HG02943 (cell line): ENCODE measurements at regions not wholly inside any gene's neighbourhood (a gene's known extent, or its start where the extent isn't known, plus 50 kb on each side); places are given as distances from the start of the nearest gene placed in this dataset.

Experiments
- ATAC-seq: cut with Tn5 transposase; IDR thresholded peaks from one replicate; pipeline ENCODE4 v1.9.1; 2021; ENCODE audit warnings: mild to moderate bottlenecking, low read depth, moderate library complexity; ENCODE audit not compliant: unreplicated experiment

DNA sequence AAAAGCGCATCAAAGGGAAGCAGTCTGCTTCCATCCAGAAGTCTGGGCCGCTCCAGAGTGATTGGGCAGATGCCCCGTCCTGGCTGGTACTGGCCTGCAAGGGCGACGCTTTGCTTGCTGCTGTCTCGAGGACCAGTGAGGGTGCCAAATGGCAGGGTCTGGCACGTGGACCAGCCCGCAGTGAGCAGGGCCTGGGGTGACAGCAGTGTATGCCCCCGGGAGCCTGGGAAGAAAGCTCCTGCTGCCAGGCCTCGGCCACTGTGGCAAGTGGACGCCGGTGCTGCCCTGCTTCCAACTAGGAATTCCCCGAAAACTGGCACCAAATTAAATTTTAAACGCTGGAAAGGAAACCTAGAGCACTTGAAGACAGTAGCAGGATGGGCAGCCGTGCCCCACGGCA, 357.0 kb upstream of the MKI67 start:
- ATAC-seq, result no peak

DNA sequence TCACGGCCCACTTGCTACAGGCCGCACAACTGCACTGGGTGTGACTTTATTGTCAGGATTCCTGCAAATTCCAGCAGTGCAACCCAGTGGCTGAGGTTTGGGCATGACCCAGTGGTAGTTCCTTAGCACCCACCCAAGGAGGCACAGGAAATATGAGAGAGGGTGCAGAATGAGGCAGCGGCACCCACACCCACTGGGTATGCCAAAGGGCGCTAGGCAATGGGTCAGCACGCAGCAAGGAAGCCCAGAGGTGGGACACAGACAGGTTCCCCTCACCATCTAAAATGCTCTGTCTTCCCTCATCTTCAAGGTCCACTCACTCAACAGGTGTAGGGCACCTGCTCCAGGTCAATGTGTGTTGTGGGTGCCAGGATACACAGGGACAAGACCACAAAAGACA, 357.8 kb upstream of the MKI67 start:
- ATAC-seq, result no peak

DNA sequence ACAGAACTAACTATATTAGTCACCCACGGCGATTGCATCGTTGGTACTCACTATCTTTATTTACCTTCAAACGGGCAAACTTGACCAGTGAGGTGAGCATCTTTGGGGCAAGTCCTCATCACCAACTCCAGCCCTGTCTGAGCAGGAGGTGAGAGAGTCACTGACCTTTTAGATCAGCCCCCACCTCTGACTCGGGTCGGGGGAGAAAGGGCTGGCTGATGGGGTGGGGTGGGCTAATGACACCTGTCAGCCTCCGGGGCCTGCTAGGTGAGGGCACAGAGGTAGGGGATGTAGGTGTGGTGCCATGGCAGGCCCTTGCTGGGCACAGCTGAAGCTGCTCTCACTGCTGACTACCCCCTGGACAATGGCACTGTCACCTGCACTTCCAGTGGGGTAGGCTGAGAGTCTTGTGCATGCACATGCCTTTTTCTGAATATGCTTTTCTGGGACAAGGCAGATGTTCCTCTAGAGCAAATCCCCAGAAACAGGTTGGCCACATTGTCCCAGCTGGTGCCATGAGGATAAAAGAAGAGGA, 359.5 kb upstream of the MKI67 start:
- ATAC-seq, result no peak

DNA sequence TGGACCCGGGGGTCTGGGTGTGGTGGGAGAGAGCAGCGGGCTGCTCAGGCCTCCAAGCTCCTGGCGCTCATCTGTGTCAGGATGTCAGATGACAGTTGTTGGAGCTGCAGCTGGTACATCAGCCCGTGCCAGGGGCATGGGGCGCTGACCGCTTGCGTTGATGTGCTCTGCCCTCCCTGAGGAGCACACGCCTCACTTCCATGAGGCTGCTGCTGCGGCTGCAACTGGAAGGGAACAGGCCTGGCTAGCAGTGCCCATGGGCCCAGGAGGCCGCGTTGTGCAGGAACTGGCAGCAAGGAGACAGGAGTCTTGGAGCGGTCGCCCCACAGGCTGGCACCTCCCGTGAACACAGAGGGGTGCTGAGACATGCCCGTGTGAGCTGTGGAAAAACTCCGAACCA, 361.3 kb upstream of the MKI67 start:
- ATAC-seq, result no peak

DNA sequence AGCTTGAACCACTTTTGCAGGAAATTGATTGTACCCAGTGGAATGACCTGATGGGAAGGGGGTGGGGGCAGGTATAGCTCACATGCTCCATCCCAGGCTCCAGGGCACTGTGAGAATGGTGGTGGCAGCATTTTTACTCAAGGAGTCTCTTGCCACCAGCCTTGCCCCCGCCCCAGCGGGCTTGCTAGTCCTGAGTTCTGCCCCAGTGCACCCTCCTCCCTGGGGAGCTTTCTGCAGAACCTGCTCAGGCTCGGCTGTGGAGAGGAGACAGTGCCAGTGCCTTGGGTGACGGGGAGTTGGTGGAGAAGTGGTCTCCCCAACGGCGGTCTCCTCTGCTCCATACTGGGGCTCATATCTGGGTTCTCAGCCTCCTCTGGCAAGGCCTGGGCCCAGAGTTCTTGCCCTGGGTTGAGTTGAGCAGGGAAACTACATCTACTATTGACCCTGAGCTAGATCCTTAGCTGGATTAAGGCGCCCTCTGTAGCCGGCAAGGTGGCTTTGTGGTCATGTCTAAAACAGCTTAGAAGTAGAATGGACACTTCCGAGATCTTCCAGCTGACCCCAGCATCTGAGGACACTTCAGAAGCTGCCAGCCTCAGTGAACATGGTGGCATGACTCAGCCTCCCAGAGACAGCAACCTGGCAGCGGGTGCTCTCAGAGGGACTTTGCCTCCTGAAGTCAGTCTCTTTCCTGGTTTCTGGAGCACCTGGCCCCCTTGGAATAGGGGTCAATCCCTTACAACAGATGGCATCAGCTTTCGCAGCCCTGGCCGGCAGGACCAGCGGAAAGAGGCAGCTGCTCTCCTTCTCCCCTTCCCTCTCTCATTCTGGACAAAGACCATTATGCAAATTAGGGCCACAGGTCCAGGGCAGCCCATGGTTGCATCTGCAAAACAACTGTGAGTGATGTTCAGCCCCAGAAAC, 363.4 kb upstream of the MKI67 start:
- ATAC-seq, result no peak

DNA sequence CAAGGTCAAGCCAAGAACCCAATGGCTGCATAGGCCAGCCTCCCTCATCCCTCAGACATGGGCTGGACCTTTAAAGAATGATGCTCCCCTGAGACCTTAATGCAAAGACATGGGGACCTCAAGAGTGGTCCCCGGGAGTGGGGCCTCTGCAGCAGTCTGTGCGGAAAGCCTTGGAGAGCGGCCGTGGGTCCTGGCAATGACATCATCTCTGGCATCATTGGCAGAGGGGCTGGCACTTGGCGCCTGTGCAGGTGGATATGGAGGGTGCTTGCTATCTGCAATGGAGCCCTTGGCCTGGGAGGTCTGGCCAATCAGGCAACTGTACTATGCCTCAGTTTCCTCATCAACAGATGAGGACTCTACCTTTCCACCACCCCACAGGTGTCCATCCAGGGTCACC, 365.5 kb upstream of the MKI67 start:
- no peak for ATAC-seq

DNA sequence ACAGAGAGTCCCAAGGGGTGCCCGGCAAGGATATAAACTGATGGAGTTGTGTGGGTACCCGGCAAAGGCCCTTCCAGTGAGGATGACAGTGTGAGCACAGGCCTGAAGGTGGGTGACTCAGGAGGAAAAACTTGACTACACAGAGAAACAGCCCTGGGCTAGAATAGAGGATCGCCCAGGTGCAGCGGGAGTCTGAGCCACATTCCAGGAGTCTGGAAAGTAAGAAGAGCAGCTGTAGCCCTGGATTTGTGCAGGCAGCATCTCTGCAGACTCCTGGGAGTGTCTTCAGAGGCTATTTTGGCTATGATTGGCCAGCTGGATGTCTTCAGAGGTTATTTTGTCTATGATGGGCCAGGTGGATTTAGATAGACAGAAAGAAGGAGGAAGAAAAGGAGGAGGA, 367.6 kb upstream of the MKI67 start:
- ATAC-seq, result no peak

DNA sequence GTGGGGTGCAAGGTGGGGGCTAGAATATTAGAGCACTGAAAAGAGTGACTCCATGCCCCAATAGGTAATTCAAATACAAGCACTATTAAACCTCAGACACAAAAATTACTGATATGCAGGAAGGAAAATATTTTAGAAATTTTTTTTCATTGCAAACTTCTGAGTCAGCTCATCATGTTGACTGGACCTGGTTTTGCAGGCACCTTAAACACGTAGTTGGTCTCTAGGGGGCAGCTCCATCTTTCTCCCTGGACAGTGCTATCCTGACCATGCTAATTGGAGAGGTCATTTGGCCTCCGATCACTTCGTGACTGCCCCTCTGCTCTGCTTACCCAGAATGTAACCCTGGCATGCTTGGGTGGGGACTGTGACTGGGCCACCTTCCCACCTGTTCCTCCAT, 368.4 kb upstream of the MKI67 start:
- no peak for ATAC-seq

DNA sequence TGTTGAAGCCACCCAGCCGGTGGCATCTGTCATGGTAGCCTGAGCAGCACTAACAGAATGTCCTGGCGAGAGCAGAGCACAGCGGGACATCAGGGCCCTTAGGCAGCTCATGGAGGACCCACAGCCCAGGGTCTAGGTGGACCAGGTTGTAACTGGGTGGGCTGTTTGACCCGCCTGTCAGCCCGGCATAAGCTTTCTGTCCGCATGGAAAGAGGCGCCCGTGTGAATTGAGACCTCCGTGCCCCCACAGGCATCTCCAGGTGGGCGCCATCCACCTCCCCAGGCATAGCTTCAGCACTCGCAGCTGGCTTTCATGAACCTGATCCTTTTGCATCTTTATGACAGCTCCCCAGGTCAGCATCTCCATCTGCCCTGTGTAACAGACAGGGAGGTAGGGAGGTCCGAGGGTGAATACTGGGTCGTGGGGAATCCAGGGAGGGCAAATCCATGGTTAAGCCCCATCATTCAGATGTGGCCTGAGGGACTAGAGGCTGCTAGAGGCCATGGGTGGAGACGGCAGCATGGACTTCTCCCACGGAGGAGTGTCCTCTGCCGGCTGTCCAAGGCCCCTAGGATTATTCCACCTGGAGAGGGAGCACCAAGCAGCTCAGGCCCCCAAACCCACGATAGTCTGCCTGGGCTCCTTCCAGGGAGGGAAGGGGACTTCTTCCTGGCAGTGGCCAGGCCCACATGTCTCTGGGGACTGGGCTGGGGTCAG, 371.6 kb upstream of the MKI67 start:
- ATAC-seq, result no peak

DNA sequence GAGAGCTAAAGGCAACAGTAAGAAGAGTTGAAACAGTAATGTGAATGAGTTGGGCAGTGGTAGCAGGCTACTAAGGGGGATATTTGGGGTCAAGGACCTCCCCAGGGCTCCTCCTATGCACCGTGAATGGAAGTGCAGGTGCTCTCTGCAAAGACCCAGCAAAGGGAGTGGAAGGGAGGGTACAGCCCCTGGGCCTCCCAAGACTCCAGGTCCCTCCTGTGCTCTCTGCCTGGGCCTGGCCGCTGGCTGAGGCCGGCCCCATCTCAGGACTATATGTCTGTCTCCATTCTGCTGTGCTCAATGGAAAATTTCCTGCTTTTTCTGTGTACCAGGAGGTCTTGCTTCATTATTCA, 372.1 kb upstream of the MKI67 start:
- no peak for ATAC-seq

DNA sequence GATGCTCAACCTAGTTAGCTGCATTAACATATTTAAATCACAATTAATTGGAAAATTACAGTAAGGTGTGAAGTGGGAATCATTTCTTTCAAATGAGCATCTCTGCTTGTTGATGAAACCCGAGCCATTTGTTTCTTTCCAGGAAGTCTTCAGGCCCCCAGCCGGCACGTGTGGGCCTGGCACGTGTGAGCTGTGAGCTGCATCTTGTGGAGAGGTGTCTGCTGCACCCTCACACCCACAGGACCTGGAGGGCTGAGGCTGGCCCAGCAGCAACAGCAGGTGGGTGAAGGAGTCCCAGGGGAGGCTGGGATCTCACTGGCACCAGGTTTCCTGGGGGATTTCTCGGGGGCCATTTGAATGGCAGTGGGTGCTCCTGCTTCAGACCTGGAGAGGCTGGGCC, 372.5 kb upstream of the MKI67 start:
- ATAC-seq, result no peak

DNA sequence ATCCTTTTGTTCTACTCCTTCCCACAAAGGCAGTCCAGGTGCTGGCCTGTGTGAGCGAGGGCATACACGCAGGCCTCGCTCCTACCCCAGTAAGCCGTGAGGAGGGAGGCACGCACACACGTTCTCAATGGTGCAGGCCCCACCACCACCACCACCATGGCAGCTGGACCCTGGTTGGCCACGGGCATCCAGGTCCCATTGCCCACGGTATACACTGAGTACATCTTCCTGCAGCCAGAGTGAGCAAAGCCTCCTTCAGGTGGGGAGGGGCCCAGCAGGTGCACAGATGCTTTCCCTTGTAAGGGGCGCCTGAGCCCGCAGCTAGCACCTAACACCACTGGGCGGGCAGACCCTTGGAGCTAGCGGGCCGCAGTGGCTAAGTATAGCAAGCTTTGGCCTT, 373.3 kb upstream of the MKI67 start:
- ATAC-seq, result no peak

DNA sequence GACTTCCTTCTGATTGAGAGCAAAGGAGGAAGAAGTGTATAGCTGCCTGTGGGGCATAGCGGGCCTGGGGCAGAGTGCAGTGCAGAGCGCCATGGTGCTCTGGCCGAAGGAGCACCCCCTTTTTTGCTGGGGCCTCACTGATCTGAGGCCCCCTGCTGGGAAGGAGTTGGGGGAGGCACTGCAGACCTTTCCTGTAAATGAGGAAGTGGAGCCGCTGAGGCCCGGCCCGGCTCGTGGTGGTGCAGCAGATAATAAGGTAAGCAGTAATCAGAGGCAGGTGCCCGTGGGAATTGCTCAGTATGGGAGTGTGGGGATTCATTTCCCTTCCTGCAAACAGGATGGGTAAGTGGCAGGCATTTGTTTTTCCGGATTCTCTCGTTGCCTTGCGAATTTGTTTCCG, 373.7 kb upstream of the MKI67 start:
- ATAC-seq, result no peak

DNA sequence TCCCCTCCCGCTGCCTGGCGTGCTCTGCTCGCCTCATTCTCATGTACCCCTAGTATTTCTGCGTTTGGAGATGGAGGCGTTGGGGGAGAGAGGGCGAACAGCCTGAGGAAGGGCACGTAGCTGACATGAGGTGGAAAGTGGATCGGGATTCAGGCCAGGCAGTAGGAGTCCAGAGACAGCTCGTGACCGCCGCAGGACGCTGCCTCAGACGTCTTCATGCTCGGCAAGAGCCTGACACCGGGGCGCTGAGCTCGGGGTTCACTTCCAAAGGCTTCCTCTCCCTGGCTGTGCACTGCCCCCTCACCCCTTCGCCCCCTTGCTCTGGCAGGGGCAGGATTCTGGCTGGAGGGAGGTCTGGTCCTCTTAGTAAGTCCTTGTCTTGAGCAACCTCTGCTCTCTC, 374.4 kb upstream of the MKI67 start:
- ATAC-seq, result no peak

DNA sequence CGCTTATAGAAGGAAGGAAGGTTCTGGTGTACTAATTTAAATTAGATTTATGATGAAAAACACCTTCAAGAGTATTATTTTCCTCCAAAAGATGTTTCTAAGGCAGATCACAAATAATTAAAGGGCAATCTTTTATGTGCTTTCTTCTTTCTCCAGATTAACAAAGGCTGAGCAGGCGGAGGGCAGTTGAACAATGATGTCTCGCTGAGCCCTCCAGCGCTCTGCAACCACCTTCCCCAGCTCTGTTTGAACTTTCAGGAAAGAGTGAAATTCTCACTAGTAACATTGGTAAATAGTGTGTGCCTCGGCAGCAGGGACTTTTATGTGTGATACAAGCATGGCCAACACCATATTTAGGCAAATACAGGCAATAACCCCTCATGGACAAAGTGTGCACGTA, 379.1 kb upstream of the MKI67 start:
- no peak for ATAC-seq

DNA sequence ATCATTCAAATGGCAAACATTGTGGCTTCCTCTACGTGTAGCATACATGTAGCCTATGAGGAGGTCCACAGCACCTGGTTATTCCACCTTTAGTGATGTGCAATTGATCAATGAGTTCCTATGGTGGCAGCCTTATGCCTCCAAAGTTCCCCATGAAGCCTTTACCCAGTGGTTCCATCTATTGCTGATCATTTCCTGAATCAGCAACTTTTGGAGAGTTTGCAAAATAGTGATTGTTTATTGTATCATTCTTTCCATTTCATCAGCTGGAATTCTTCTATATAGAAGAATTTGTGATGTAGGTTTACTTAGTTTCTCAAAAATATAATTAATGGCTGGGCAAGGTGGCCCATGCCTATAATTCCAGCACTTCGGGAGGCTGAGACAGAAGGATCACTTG, 380.2 kb upstream of the MKI67 start:
- ATAC-seq, result no peak

DNA sequence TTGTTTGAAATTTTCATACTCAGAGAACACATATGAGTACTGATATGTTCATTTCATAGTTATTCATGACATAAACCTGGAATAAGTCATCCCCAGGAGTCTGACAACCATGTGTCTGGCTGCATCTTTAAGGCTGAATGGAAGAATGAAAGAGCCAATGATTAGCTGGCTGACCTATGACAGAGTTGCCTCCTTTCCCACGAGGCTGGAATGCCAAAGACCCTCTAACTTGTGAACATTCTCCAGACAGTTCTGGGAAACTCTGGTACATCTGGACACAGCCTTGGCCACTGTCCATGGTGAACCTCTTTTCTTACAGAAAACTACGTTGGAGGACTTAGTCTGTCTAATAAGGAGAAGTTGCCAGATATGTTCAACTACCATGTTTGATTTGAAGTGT, 380.8 kb upstream of the MKI67 start:
- ATAC-seq, result no peak

DNA sequence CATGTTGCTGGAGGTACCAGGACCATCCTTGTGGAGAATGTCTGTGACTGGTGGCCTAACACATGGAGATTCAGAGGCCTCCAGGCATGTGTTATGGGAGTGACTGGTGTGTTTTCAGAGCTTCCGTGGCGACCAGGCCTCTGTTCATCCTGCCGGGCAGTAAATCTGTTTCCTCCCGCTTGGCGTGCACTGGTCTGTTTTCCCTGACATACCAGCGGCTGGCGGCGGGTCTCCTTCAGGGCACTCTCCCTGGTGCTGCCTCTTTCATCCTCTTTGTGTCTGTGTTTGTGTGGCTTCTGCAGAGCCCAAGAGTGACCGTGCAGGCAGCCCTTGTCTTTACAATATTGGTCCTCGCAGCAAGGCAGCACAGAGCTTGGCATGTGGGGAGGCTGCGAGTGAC, 385.1 kb upstream of the MKI67 start:
- no peak for ATAC-seq

DNA sequence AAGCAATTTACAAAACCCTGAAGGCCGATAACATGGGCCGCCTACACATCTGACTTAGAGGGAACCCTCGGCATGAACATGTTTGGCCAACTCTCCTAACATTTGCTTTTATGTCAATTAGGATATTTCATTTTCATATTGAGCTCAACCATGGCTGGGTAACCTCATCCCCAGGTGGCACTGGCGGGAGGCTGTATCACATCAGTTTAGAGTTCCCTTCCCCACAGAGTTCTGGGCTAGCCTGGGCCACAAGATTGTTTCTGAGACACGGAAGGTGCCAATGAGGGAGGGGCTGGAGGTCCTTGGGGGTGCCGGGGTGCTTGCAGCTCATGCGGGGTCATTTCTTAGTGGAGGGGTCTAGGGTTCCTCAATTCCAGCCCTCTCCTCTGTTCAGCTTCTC, 386.5 kb upstream of the MKI67 start:
- no peak for ATAC-seq

DNA sequence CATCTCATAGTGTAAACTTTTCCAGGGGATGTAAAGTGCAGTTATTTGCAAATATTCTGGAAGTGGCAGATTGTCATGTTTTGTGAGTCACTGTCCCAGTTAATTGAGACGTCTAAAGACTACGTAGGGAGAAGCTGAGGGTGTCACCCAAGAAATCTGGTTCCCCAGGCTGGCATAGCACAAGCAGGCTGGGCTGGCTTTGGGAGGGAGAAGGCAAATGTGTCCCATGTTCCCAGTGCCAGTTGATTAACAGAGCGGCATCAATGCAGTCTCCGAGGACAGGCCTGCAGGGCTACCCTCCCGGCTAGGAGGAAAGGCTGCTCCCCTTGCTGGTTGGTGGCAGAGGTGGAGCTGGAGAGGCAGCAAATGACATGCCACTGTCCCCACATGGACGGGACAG, 388.3 kb upstream of the MKI67 start:
- no peak for ATAC-seq

DNA sequence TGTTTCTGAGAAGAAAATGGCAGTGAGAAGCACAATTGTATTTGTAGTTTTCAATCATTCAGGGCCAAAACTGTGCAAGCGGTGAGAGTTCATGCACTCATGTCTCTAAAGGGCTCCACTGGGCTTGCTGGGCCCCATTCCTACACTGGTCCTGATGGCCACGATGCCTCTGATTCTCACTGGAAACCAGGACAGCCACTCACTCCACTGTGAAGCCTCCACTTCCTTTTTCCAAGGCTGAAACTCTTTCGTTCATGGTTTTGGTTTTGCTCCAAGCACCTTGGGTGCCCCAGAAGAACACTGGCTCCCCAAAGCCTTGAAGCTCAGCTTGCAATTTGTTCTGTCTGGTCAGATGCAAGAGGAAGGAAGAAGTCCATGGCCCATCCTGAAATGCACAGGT, 390.0 kb upstream of the MKI67 start:
- no peak for ATAC-seq

DNA sequence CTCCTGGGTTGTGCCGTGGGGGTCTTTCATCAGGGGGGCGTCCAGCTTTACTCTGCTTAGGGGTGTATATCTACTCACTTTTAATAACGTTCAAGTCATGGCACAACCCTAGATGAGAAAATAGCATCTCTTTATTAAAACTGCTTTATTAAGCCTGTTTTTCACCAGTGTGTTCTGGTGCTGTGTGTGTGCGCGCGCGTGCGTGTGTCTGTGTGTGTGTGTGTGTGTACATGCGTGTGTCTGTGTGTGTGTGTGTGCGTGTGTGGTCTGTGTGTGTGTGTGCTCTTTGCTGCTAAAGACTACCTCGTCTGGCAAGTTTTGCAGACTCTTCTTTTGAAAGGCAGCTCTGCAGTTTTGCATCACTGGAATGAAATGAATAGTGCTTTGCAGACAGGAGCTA, 390.9 kb upstream of the MKI67 start:
- ATAC-seq, result no peak
